Calu3 (cell line): ENCODE measurements at regions not wholly inside any gene's neighbourhood (a gene's known extent, or its start where the extent isn't known, plus 50 kb on each side); places are given as distances from the start of the nearest gene placed in this dataset.
A peak's percentile ranks its signal among the peaks of the same experiment; 100 is the strongest.

ENCODE experiments used
- BruUV-seq: library from RNA; stranded (reverse); fragments of 400-500 nt; replicated peaks from 2 replicates; lab custom pipeline; 2021; lab: Mats Ljungman, UMichigan
- CTCF ChIA-PET: fragments of 300-600 bp; sonication (Branson Sonifier 250); formaldehyde crosslinking; loops from one replicate; lab custom pipeline; 2022; ENCODE audit warnings: antibody characterized with exemption; lab: Charles Lee
- DNase-seq: peaks from one replicate; pipeline ENCODE4 v3.0.0; 2022
- H3K27ac Mint-ChIP-seq: one replicate; pipeline ENCODE4 v1.8.0; 2022; ENCODE audit warnings: mixed read lengths; ENCODE audit not compliant: unreplicated experiment
- H3K27me3 Mint-ChIP-seq: one replicate; pipeline ENCODE4 v1.8.0; 2022; ENCODE audit warnings: mixed read lengths; ENCODE audit not compliant: unreplicated experiment
- H3K36me3 Mint-ChIP-seq: one replicate; pipeline ENCODE4 v1.8.0; 2022; ENCODE audit warnings: mild to moderate bottlenecking, moderate library complexity, mixed read lengths; ENCODE audit not compliant: insufficient read depth, unreplicated experiment
- H3K4me1 Mint-ChIP-seq: one replicate; pipeline ENCODE4 v1.8.0; 2022; ENCODE audit warnings: mild to moderate bottlenecking, low read depth, mixed read lengths; ENCODE audit not compliant: unreplicated experiment
- H3K4me3 Mint-ChIP-seq: one replicate; pipeline ENCODE4 v1.8.0; 2022; ENCODE audit warnings: mild to moderate bottlenecking, low read depth, moderate library complexity, mixed read lengths; ENCODE audit not compliant: unreplicated experiment
- H3K9me3 Mint-ChIP-seq: one replicate; pipeline ENCODE4 v1.8.0; 2022; ENCODE audit warnings: low read depth, mixed read lengths; ENCODE audit not compliant: unreplicated experiment
- intact Hi-C: fragments of 100-400 bp; cut with micrococcal nuclease; formaldehyde crosslinking; loops from one replicate; pipeline ENCODE4 v1.10.0; 2022; ENCODE audit not compliant: unreplicated experiment
- TF ChIP-seq, protein P1 (sequence below): fragments of 200-600 bp; IDR thresholded peaks from one replicate; pipeline ENCODE4 v1.8.0; 2022; ENCODE audit warnings: antibody characterized with exemption; ENCODE audit not compliant: unreplicated experiment

DNA sequence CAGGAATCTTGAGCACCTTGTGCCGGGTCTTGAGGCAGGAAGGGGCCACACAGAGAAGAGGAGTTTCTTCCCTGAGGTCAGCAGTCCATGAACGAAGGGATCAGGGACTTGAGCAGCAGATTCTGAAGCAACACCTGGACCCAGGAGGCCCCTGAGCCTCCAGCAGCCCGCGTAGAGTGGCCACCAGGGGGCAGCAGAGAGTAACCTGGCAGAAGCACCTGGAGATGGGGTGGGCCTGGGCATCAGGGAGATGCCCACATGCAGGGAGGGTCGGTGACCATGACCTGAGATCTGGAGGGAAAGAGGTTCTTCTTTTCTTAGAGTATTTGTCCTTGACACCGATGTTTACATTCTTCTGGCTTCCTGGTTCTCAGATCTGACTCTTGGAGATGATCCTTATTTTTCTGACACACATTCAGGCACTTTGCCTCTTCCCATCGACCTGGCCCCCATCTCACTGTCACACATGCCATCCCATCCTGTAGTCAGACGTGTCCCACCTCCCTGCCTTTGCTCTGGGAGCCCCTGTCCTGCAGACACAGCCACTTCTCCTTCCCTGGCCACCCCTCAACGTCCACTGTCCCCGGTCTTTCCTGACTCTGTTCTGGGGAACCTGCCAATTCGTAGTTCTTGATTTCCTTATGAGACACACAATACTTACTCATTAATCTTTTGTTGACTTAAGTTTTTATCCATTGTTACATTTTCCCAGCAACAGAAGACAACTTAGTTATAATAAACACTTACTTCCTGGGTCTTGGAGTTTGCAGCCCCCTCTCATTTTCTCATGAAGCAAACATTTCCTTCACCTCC is 66.5 kb downstream of the GGTLC2 start:
- CTCF ChIA-PET, result interaction anchor here (0.8 to 2.4 kb wide), 5 partner anchors 9 to 173 kb away, joined by 3 to 9 read pairs (median 3); no protein-coding TSS in a partner anchor
- no peaks in the 10 kb centered on the region for H3K9me3 Mint-ChIP-seq
- peak overlapping the region; percentile 80 for H3K27ac Mint-ChIP-seq
- intact Hi-C loops, result no loop called here
- BruUV-seq, result no TSS peak
- TF ChIP-seq, protein P1, sequence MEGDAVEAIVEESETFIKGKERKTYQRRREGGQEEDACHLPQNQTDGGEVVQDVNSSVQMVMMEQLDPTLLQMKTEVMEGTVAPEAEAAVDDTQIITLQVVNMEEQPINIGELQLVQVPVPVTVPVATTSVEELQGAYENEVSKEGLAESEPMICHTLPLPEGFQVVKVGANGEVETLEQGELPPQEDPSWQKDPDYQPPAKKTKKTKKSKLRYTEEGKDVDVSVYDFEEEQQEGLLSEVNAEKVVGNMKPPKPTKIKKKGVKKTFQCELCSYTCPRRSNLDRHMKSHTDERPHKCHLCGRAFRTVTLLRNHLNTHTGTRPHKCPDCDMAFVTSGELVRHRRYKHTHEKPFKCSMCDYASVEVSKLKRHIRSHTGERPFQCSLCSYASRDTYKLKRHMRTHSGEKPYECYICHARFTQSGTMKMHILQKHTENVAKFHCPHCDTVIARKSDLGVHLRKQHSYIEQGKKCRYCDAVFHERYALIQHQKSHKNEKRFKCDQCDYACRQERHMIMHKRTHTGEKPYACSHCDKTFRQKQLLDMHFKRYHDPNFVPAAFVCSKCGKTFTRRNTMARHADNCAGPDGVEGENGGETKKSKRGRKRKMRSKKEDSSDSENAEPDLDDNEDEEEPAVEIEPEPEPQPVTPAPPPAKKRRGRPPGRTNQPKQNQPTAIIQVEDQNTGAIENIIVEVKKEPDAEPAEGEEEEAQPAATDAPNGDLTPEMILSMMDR, result peak; percentile 99
- peak overlapping the region; percentile 34 for H3K4me3 Mint-ChIP-seq
- peaks cover 20% of the 10 kb centered on the region for H3K4me1 Mint-ChIP-seq
- no peaks in the 10 kb centered on the region for H3K36me3 Mint-ChIP-seq
- no peaks in the 10 kb centered on the region for H3K27me3 Mint-ChIP-seq
- DNase-seq, result peak; percentile 83

DNA sequence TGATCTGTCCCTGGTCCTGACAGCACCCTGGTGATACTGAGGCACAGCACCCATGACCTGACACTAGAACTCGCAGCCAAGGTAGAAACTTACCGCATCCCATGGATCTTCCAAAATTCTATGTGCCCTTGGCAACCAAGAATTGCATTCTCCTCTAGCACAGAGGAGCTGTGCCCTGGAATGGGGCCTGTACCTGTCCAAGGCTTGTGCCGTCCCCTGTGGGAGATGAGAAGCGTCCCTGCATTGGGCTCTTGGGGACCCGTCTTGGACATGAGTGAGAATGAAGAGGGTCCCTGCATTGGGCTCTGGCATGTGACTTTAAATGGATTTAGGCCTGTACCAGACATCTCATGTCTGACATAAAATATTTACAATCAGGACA is 67.1 kb downstream of the GGTLC2 start:
- no peak for DNase-seq
- BruUV-seq, result no TSS peak
- Mint-ChIP-seq H3K27me3 (no peaks in the 10 kb centered on the region), H3K9me3 (no peaks in the 10 kb centered on the region), H3K27ac (peak overlapping the region; percentile 80), H3K4me1 (peaks cover 20% of the 10 kb centered on the region), H3K4me3 (peak overlapping the region; percentile 34), H3K36me3 (no peaks in the 10 kb centered on the region)
- TF ChIP-seq, protein P1, result no peak
- intact Hi-C loops, result no loop called here
- CTCF ChIA-PET, result interaction anchor here (0.7 to 0.8 kb wide), 3 partner anchors 9 to 34 kb away, joined by 3 read pairs; no protein-coding TSS in a partner anchor

DNA sequence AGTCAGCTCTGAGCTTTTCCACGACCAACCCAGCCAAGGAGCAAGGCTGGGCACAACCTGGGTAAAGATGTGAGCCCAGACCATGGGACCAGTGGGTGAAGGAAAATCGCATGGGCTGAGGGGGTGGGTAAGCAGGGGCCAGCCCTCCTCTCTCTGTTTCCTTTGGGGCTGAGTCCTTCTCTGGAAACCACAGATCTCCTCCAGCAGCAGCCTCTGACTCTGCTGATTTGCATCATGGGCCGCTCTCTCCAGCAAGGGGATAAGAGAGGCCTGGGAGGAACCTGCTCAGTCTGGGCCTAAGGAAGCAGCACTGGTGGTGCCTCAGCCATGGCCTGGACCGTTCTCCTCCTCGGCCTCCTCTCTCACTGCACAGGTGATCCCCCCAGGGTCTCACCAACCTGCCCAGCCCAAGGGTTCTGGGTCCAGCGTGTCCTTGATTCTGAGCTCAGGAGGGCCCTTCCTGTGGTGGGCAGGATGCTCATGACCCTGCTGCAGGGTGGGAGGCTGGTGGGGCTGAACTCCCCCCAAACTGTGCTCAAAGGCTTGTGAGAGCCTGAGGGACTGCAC is 67.8 kb downstream of the GGTLC2 start:
- intact Hi-C loops, result no loop called here
- BruUV-seq, result no TSS peak
- Mint-ChIP-seq H3K36me3 (no peaks in the 10 kb centered on the region), H3K4me1 (peaks cover 20% of the 10 kb centered on the region), H3K9me3 (no peaks in the 10 kb centered on the region), H3K4me3 (no peak overlapping the region), H3K27ac (no peak overlapping the region), H3K27me3 (no peaks in the 10 kb centered on the region)
- CTCF ChIA-PET, result interaction anchor here (0.7 to 0.8 kb wide), 3 partner anchors 9 to 34 kb away, joined by 3 read pairs; no protein-coding TSS in a partner anchor
- DNase-seq, result no peak
- TF ChIP-seq, protein P1, result no peak

DNA sequence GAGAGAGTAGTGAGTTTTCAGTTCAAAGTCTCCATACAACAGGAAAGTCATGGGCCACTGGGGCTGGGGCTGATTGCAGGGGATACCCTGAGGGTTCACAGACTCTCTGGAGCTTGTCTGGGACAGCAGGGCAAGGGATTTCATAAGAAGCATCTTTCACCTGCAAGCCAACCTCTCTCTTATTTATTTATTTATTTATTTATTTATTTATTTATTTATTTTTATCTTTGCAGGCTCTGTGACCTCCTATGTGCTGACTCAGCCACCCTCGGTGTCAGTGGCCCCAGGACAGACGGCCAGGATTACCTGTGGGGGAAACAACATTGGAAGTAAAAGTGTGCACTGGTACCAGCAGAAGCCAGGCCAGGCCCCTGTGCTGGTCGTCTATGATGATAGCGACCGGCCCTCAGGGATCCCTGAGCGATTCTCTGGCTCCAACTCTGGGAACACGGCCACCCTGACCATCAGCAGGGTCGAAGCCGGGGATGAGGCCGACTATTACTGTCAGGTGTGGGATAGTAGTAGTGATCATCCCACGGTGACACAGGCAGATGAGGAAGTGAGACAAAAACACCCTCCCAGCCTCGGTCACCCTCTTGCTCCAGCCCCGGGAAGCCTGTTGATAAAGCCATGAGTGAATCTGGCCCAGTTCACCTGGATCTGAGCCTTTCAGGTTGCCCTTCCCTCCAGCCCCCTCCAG is 68.4 kb downstream of the GGTLC2 start:
- H3K27me3 Mint-ChIP-seq, result no peaks in the 10 kb centered on the region
- CTCF ChIA-PET, result no interaction called here
- BruUV-seq, result no TSS peak

More for the DNA sequence above, 68.4 kb downstream of the GGTLC2 start:
- TF ChIP-seq, protein P1, result no peak
- DNase-seq, result no peak
- Mint-ChIP-seq H3K27ac (no peak overlapping the region), H3K36me3 (no peaks in the 10 kb centered on the region), H3K9me3 (no peaks in the 10 kb centered on the region), H3K4me1 (peaks cover 20% of the 10 kb centered on the region), H3K4me3 (no peak overlapping the region)
- intact Hi-C loops, result no loop called here
